COLO668 (cell line): ENCODE measurements at regions not wholly inside any gene's neighbourhood (a gene's known extent, or its start where the extent isn't known, plus 50 kb on each side); places are given as distances from the start of the nearest gene placed in this dataset.

Experiments used
- DNase-seq: peaks from one replicate; lab custom pipeline; 2025; ENCODE audit not compliant: unreplicated experiment; lab: John Stamatoyannopoulos, UW

- no peak for DNase-seq
These were observed 232.6 kb downstream of the EFNB2 start for GRCh38 chr13:106302843-106303242.

GRCh38 chr13:106302011-106302410 lies 233.5 kb downstream of the EFNB2 start:
- DNase-seq, result no peak

GRCh38 chr13:106299621-106300020 lies 235.8 kb downstream of the EFNB2 start:
- no peak for DNase-seq

- no peak for DNase-seq
These were observed 238.2 kb downstream of the EFNB2 start for GRCh38 chr13:106297283-106297682.

- DNase-seq, result no peak
These were observed 238.7 kb downstream of the EFNB2 start for GRCh38 chr13:106296723-106297122.

GRCh38 chr13:106295971-106296370 lies 239.5 kb downstream of the EFNB2 start:
- no peak for DNase-seq

GRCh38 chr13:106291006-106291405 lies 244.5 kb downstream of the EFNB2 start:
- no peak for DNase-seq

- DNase-seq, result no peak
These were observed 248.1 kb downstream of the EFNB2 start for GRCh38 chr13:106287351-106287750.

- no peak for DNase-seq
These were observed 248.7 kb downstream of the EFNB2 start for GRCh38 chr13:106286811-106287210.

- DNase-seq, result no peak
These were observed 251.1 kb downstream of the EFNB2 start for GRCh38 chr13:106284358-106284757.

GRCh38 chr13:106281426-106281825 lies 254.0 kb downstream of the EFNB2 start:
- no peak for DNase-seq

- DNase-seq, result no peak
These were observed 257.8 kb downstream of the EFNB2 start for GRCh38 chr13:106277484-106278154.

GRCh38 chr13:106276876-106277275 lies 258.6 kb downstream of the EFNB2 start:
- DNase-seq, result no peak

- no peak for DNase-seq
These were observed 259.9 kb downstream of the EFNB2 start for GRCh38 chr13:106275446-106276032.

GRCh38 chr13:106274551-106275203 lies 260.8 kb downstream of the EFNB2 start:
- DNase-seq, result no peak

- no peak for DNase-seq
These were observed 271.7 kb downstream of the EFNB2 start for GRCh38 chr13:106263801-106264200.

GRCh38 chr13:106262886-106263285 lies 272.6 kb downstream of the EFNB2 start:
- no peak for DNase-seq

- no peak for DNase-seq
These were observed 274.0 kb downstream of the EFNB2 start for GRCh38 chr13:106261450-106261849.

GRCh38 chr13:106260352-106260751 lies 275.1 kb downstream of the EFNB2 start:
- DNase-seq, result no peak

- DNase-seq, result no peak
These were observed 275.5 kb downstream of the EFNB2 start for GRCh38 chr13:106259928-106260327.

GRCh38 chr13:106246666-106247188 lies 288.7 kb downstream of the EFNB2 start:
- no peak for DNase-seq

- no peak for DNase-seq
These were observed 289.2 kb downstream of the EFNB2 start for GRCh38 chr13:106246242-106246641.
